HFFc6 (cell line): ENCODE measurements at regions not wholly inside any gene's neighbourhood (a gene's known extent, or its start where the extent isn't known, plus 50 kb on each side); places are given as distances from the start of the nearest gene placed in this dataset.

ENCODE experiments used
- DNase-seq: peaks from one replicate; pipeline ENCODE4 v3.0.0-alpha.2; 2018
- H3K27ac Mint-ChIP-seq: 2 replicates; pipeline ENCODE4 v1.8.0; 2020; ENCODE audit warnings: mild to moderate bottlenecking, mixed read lengths
- H3K27me3 Mint-ChIP-seq: 2 replicates; pipeline ENCODE4 v1.8.0; 2021; ENCODE audit warnings: mild to moderate bottlenecking, moderate library complexity, mixed read lengths; ENCODE audit not compliant: insufficient read depth
- H3K36me3 Mint-ChIP-seq: 2 replicates; pipeline ENCODE4 v1.8.0; 2021; ENCODE audit warnings: low read depth, mixed read lengths
- H3K4me1 Mint-ChIP-seq: 2 replicates; pipeline ENCODE4 v1.8.0; 2020; ENCODE audit warnings: low read depth, mixed read lengths
- H3K4me3 Mint-ChIP-seq: 2 replicates; pipeline ENCODE4 v1.8.0; 2020; ENCODE audit warnings: mild to moderate bottlenecking, moderate library complexity, mixed read lengths
- H3K9me3 Mint-ChIP-seq: 2 replicates; pipeline ENCODE4 v1.8.0; 2020; ENCODE audit warnings: mild to moderate bottlenecking, mixed read lengths
- TF ChIP-seq, protein P1 (sequence below): fragments of 200-600 bp; sonication (generic); IDR thresholded peaks from 2 replicates; pipeline ENCODE4 v1.5.0; 2021; ENCODE audit warnings: antibody characterized with exemption, mild to moderate bottlenecking

DNA sequence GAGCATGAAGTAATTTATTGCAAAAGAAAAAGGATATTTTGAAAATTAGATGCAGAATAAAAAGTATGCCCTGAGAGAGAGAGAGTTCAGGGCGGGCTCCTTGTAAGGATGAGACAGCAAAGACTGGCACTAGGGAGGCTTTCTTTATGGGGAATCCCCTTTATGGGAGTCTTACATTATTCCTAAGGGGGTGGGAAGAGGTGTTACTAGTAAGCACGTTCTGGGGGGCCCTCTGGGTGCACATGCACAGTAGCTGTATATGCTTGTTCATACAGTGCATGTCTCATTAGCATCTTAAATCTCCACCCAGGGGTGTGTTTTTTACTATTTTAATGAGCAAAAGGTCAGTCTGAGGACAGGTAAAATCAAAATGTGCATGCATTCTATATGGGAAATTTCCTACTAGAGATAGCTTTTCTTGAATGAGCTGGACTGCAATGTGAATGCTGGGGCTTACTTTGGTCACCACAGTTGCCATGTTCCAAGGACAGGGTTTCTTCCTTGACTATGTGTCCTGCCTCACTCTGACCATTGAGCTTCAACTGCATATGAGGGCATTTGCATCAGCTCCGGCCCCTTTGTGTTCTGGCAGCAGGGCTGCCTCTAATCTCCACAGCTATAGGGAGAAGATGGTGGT lies 614.1 kb downstream of the NUF2 start:
- H3K4me1 Mint-ChIP-seq = no peaks in the 10 kb centered on the region
- H3K4me3 Mint-ChIP-seq = no peak overlapping the region
- TF ChIP-seq, protein P1, sequence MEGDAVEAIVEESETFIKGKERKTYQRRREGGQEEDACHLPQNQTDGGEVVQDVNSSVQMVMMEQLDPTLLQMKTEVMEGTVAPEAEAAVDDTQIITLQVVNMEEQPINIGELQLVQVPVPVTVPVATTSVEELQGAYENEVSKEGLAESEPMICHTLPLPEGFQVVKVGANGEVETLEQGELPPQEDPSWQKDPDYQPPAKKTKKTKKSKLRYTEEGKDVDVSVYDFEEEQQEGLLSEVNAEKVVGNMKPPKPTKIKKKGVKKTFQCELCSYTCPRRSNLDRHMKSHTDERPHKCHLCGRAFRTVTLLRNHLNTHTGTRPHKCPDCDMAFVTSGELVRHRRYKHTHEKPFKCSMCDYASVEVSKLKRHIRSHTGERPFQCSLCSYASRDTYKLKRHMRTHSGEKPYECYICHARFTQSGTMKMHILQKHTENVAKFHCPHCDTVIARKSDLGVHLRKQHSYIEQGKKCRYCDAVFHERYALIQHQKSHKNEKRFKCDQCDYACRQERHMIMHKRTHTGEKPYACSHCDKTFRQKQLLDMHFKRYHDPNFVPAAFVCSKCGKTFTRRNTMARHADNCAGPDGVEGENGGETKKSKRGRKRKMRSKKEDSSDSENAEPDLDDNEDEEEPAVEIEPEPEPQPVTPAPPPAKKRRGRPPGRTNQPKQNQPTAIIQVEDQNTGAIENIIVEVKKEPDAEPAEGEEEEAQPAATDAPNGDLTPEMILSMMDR = no peak
- H3K9me3 Mint-ChIP-seq = no peaks in the 10 kb centered on the region
- no peak for DNase-seq
- H3K36me3 Mint-ChIP-seq = no peaks in the 10 kb centered on the region
- H3K27me3 Mint-ChIP-seq = peaks cover 2% of the 10 kb centered on the region
- H3K27ac Mint-ChIP-seq = no peak overlapping the region

DNA sequence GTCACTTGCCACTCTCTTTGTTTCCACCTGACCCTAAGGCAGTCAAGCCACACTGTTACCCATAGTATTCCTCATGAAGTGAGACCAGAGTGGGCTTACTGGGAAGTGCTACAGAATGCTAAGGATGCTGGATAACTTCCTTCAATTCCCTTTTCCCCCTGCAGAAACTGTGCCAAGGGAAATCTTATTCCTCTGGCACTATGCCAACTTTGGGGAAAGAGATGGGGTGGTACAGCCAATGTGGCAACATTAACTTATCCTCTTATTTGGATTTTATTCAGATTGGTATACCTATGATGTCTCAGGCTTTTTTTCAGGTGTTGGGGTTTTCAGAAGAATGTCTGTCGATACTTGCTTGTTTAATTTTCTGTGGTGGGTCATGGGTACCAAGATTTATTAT lies 599.4 kb upstream of the PBX1 start:
- H3K4me3 Mint-ChIP-seq = no peak overlapping the region
- H3K4me1 Mint-ChIP-seq = no peaks in the 10 kb centered on the region
- H3K9me3 Mint-ChIP-seq = peaks cover 18% of the 10 kb centered on the region
- TF ChIP-seq, protein P1 = no peak
- no peaks in the 10 kb centered on the region; the same call in 1 of the 2 replicates for H3K36me3 Mint-ChIP-seq
- H3K27ac Mint-ChIP-seq = no peak overlapping the region
- no peak for DNase-seq
- peaks cover 4% of the 10 kb centered on the region for H3K27me3 Mint-ChIP-seq

DNA sequence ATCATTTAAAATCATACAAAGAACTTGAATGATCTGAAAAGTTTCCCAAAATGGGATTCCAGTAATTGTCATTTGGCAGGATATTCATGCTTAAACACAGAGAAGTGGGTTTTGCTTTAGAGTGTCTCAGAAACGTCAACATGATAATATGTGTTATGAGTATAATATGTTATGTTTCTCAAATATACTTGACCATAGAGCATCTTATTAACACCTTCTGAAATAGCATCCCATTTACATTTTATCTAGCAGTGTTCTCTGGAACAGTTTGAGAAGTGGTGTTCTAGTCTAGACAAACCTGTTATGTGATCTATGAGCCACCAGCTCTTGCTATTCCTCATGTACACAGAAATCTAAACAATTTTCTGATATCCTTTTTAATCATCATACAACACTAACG lies 588.8 kb upstream of the PBX1 start:
- TF ChIP-seq, protein P1 = no peak
- Mint-ChIP-seq H3K4me1 (peaks cover 13% of the 10 kb centered on the region; the same call in 1 of the 2 replicates), H3K27ac (no peak overlapping the region), H3K9me3 (no peaks in the 10 kb centered on the region), H3K4me3 (no peak overlapping the region), H3K27me3 (no peaks in the 10 kb centered on the region; the same call in 1 of the 2 replicates), H3K36me3 (no peaks in the 10 kb centered on the region)
- no peak for DNase-seq

DNA sequence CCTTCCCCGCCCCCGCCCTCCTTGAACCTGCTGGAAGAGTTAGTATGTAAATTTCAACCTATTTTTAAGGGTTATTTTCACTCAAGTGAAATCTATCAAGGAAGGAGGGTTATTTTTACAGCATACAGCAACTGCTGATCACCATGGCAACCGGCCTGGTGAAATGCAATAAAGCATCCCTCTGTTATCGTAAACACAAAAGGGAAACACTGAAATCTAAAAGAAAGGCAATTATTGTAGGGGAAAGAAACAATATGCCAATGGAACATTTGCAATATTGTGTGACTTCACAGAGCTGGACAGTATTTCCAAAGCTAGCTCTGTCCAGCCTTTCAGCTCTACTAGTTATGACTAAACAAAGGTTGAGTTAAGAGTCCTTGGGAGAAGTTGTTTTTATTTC lies 588.3 kb upstream of the PBX1 start:
- Mint-ChIP-seq H3K27me3 (no peaks in the 10 kb centered on the region; the same call in 1 of the 2 replicates), H3K4me1 (peaks cover 10% of the 10 kb centered on the region; the same call in 1 of the 2 replicates), H3K9me3 (no peaks in the 10 kb centered on the region), H3K27ac (no peak overlapping the region), H3K4me3 (no peak overlapping the region), H3K36me3 (no peaks in the 10 kb centered on the region)
- TF ChIP-seq, protein P1 = no peak
- no peak for DNase-seq

DNA sequence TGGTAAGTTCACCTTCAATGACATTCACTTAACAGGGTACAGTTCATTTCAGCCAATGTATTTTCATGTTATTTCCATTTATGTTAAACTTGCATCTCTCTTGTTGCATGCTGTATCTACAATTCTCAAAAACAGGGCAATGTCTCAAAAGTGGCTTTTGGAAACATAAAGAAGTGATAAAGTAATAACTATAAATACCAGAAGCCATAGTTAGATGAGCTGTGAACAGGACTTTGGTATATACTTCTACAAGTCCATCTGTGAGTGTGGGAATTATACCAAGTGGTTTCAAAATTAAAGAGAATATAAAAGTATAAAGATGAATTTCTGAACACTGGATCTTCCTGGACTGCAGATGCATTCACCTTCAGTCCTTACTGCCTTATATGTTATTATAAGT lies 585.4 kb upstream of the PBX1 start:
- Mint-ChIP-seq H3K36me3 (no peaks in the 10 kb centered on the region), H3K27ac (no peak overlapping the region), H3K4me3 (no peak overlapping the region), H3K27me3 (no peaks in the 10 kb centered on the region), H3K4me1 (no peaks in the 10 kb centered on the region; the same call in 1 of the 2 replicates), H3K9me3 (no peaks in the 10 kb centered on the region)
- no peak for DNase-seq
- TF ChIP-seq, protein P1 = no peak

DNA sequence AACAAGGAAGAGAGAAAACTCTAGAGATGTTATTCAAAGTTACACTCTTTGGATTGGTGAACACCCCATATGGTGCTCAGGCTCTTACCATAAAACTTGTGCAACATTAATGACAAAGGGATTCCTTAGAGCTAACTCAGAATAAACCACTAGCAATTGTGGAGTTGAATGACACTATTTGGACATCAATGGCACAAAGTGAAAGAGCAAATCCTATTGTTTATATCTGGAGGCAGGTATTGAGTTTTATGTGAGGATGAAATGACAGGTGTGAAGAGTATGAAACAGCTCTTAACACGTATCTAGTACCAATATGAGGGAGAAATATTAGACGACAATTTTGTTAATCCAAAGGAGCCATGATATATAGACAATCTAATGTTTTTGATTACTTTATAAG lies 584.9 kb upstream of the PBX1 start:
- no peak for DNase-seq
- TF ChIP-seq, protein P1 = no peak
- Mint-ChIP-seq H3K4me3 (no peak overlapping the region), H3K36me3 (no peaks in the 10 kb centered on the region), H3K4me1 (no peaks in the 10 kb centered on the region; the same call in 1 of the 2 replicates), H3K9me3 (no peaks in the 10 kb centered on the region), H3K27ac (no peak overlapping the region), H3K27me3 (no peaks in the 10 kb centered on the region)
